GM23338 (cell line): ENCODE measurements at regions not wholly inside any gene's neighbourhood (a gene's known extent, or its start where the extent isn't known, plus 50 kb on each side); places are given as distances from the start of the nearest gene placed in this dataset.

Experiments
- ATAC-seq: fragments of 200-7000 bp; cut with Tn5 transposase; 3 replicates; pipeline ENCODE4 v1.9.1; 2020
- DNase-seq: peaks from one replicate; pipeline ENCODE4 v3.0.0-alpha.2; 2015; ENCODE audit warnings: low spot score
- H2AFZ ChIP-seq: fragments of 200-600 bp; sonication (generic); 2 replicates; pipeline ENCODE4 v1.8.0; 2016; ENCODE audit warnings: antibody characterized with exemption, mild to moderate bottlenecking, moderate library complexity
- H3F3A ChIP-seq: fragments of 200-600 bp; sonication (generic); replicated peaks from 2 replicates; pipeline ENCODE4 v1.8.0; 2017; ENCODE audit warnings: antibody characterized with exemption, mixed run types, low read depth
- H3K27ac ChIP-seq: fragments of 200-600 bp; sonication (generic); 2 replicates; pipeline ENCODE4 v1.6.1; 2016; ENCODE audit warnings: low read depth
- H3K27me3 ChIP-seq: fragments of 200-600 bp; sonication (generic); 2 replicates; pipeline ENCODE4 v1.8.0; 2016; ENCODE audit warnings: mild to moderate bottlenecking, mixed run types, moderate library complexity; ENCODE audit not compliant: insufficient read depth
- H3K36me3 ChIP-seq: fragments of 200-600 bp; sonication (generic); 2 replicates; pipeline ENCODE4 v1.8.0; 2016; ENCODE audit warnings: mild to moderate bottlenecking; ENCODE audit not compliant: insufficient read depth
- H3K4me1 ChIP-seq: fragments of 200-600 bp; sonication (generic); 2 replicates; pipeline ENCODE4 v1.8.0; 2016; ENCODE audit warnings: mild to moderate bottlenecking, moderate library complexity; ENCODE audit not compliant: insufficient read depth
- H3K4me2 ChIP-seq: fragments of 200-600 bp; sonication (generic); 2 replicates; pipeline ENCODE4 v1.7.1; 2017; ENCODE audit warnings: mixed run types
- H3K4me3 ChIP-seq: fragments of 200-600 bp; sonication (generic); 2 replicates; pipeline ENCODE4 v1.6.1; 2016; ENCODE audit warnings: mixed run types
- H3K79me2 ChIP-seq: fragments of 200-600 bp; sonication (generic); replicated peaks from 2 replicates; pipeline ENCODE4 v1.8.0; 2017; ENCODE audit warnings: mild to moderate bottlenecking; ENCODE audit not compliant: insufficient read depth
- H3K9me2 ChIP-seq: fragments of 200-600 bp; sonication (generic); 2 replicates; pipeline ENCODE4 v1.8.0; 2017; ENCODE audit not compliant: insufficient read depth
- H4K20me1 ChIP-seq: fragments of 200-600 bp; sonication (generic); replicated peaks from 2 replicates; pipeline ENCODE4 v1.8.0; 2017; ENCODE audit warnings: mild to moderate bottlenecking; ENCODE audit not compliant: insufficient read depth
- H3K27ac Mint-ChIP-seq: 2 replicates; pipeline ENCODE4 v1.8.0; 2020; ENCODE audit warnings: inconsistent platforms, mild to moderate bottlenecking, moderate library complexity, mixed read lengths
- H3K27me3 Mint-ChIP-seq: 3 replicates; pipeline ENCODE4 v1.8.0; 2022; ENCODE audit warnings: low read depth, mild to moderate bottlenecking, moderate library complexity, mixed read lengths, inconsistent platforms; ENCODE audit not compliant: insufficient read depth, poor library complexity
- H3K36me3 Mint-ChIP-seq: 3 replicates; pipeline ENCODE4 v1.8.0; 2021; ENCODE audit warnings: low read depth, mild to moderate bottlenecking, inconsistent platforms, moderate library complexity, mixed read lengths
- H3K4me1 Mint-ChIP-seq: 3 replicates; pipeline ENCODE4 v1.8.0; 2020; ENCODE audit warnings: mild to moderate bottlenecking, inconsistent platforms, mixed read lengths
- H3K4me3 Mint-ChIP-seq: 3 replicates; pipeline ENCODE4 v1.8.0; 2021; ENCODE audit warnings: moderate library complexity, mild to moderate bottlenecking, inconsistent platforms, mixed read lengths
- H3K9me3 Mint-ChIP-seq: 3 replicates; pipeline ENCODE4 v1.8.0; 2020; ENCODE audit warnings: moderate library complexity, mild to moderate bottlenecking, inconsistent platforms, mixed read lengths
- CREB1 ChIP-seq: fragments of 250-450 bp; sonication (Bioruptor Pico); IDR thresholded peaks from 2 replicates; pipeline ENCODE4 v1.5.0; 2020; ENCODE audit warnings: low read depth, mild to moderate bottlenecking, moderate library complexity
- NANOG ChIP-seq: IDR thresholded peaks from 2 replicates; pipeline ENCODE4 v1.6.1; 2016; ENCODE audit warnings: antibody characterized with exemption, borderline replicate concordance
- STAT1 ChIP-seq: IDR thresholded peaks from one replicate; pipeline ENCODE4 v1.6.1; 2016; ENCODE audit warnings: antibody characterized with exemption; ENCODE audit not compliant: unreplicated experiment
- TF ChIP-seq, protein P1 (sequence below): fragments of 250-450 bp; sonication (Bioruptor Pico); IDR thresholded peaks from 2 replicates; pipeline ENCODE4 v1.5.0; 2020; ENCODE audit warnings: mild to moderate bottlenecking, moderate library complexity
- TF ChIP-seq, protein P2 (sequence below): IDR thresholded peaks from 2 replicates; pipeline ENCODE4 v1.6.1; 2016; ENCODE audit warnings: antibody characterized with exemption
- TF ChIP-seq, protein P3 (sequence below), 2 experiments: fragments of 200-600 bp in 1 of 2; sonication (generic) in 1 of 2; conservative IDR thresholded peaks; 2 replicates each; pipeline versions ENCODE4 v1.5.1 to v1.6.1; 2016 to 2017; ENCODE audit warnings: antibody characterized with exemption in 2 of 2, low read depth in 2 of 2, mild to moderate bottlenecking in 2 of 2, moderate library complexity in 1 of 2

DNA sequence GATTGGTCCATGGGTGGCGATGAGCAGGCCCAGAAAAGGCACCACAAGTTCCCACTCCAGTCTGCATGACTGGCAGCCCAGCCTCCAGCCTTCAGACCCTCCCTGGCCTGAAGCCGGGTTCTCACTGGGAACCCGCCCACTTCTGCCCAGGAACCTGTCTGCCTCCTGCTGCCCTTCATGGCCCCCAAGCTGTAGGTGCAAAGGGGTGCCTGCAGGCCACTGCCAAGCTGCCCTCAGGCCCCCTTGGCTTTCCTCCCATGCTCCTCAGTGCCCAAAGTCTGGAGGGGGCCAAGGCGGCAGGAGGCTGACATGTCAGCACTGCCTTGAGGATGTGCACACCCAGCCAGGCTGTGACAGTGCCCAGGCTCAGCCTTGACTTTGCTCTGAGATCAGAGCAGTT lies 488.5 kb upstream of the THBS1 start (continued):
- TF ChIP-seq, protein P1, sequence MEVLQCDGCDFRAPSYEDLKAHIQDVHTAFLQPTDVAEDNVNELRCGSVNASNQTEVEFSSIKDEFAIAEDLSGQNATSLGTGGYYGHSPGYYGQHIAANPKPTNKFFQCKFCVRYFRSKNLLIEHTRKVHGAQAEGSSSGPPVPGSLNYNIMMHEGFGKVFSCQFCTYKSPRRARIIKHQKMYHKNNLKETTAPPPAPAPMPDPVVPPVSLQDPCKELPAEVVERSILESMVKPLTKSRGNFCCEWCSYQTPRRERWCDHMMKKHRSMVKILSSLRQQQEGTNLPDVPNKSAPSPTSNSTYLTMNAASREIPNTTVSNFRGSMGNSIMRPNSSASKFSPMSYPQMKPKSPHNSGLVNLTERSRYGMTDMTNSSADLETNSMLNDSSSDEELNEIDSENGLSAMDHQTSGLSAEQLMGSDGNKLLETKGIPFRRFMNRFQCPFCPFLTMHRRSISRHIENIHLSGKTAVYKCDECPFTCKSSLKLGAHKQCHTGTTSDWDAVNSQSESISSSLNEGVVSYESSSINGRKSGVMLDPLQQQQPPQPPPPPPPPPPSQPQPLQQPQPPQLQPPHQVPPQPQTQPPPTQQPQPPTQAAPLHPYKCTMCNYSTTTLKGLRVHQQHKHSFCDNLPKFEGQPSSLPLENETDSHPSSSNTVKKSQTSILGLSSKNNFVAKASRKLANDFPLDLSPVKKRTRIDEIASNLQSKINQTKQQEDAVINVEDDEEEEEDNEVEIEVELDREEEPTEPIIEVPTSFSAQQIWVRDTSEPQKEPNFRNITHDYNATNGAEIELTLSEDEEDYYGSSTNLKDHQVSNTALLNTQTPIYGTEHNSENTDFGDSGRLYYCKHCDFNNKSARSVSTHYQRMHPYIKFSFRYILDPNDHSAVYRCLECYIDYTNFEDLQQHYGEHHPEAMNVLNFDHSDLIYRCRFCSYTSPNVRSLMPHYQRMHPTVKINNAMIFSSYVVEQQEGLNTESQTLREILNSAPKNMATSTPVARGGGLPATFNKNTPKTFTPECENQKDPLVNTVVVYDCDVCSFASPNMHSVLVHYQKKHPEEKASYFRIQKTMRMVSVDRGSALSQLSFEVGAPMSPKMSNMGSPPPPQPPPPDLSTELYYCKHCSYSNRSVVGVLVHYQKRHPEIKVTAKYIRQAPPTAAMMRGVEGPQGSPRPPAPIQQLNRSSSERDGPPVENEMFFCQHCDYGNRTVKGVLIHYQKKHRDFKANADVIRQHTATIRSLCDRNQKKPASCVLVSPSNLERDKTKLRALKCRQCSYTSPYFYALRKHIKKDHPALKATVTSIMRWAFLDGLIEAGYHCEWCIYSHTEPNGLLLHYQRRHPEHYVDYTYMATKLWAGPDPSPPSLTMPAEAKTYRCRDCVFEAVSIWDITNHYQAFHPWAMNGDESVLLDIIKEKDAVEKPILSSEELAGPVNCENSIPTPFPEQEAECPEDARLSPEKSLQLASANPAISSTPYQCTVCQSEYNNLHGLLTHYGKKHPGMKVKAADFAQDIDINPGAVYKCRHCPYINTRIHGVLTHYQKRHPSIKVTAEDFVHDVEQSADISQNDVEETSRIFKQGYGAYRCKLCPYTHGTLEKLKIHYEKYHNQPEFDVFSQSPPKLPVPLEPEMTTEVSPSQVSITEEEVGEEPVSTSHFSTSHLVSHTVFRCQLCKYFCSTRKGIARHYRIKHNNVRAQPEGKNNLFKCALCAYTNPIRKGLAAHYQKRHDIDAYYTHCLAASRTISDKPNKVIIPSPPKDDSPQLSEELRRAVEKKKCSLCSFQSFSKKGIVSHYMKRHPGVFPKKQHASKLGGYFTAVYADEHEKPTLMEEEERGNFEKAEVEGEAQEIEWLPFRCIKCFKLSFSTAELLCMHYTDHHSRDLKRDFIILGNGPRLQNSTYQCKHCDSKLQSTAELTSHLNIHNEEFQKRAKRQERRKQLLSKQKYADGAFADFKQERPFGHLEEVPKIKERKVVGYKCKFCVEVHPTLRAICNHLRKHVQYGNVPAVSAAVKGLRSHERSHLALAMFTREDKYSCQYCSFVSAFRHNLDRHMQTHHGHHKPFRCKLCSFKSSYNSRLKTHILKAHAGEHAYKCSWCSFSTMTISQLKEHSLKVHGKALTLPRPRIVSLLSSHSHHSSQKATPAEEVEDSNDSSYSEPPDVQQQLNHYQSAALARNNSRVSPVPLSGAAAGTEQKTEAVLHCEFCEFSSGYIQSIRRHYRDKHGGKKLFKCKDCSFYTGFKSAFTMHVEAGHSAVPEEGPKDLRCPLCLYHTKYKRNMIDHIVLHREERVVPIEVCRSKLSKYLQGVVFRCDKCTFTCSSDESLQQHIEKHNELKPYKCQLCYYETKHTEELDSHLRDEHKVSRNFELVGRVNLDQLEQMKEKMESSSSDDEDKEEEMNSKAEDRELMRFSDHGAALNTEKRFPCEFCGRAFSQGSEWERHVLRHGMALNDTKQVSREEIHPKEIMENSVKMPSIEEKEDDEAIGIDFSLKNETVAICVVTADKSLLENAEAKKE, result no peak

DNA sequence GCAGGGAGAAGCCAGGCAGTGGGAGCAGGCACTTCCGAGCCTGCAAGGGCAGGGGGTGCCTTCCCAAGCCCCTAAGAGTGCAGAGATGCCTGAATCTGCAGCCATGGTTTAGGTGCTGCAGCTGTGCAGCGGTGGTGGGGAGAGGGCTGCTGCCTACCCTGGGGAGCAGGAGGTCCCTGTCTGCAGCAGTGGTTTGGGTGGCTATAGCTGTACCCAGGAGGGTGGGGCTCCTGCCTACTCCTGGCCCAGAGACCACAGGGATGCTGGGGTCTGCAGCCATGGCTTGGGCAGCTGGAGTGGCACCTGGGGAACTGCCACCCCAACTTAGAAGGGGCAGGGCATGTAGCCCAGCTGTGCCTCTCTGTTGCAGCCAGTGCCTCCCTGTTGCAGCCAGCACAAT lies 488.1 kb upstream of the THBS1 start:
- no peak for DNase-seq
- Mint-ChIP-seq H3K27me3 (peaks cover 2% of the 10 kb centered on the region), H3K4me1 (peaks cover 33% of the 10 kb centered on the region)

More for the DNA sequence above, 488.1 kb upstream of the THBS1 start:
- Mint-ChIP-seq H3K27ac (no peak overlapping the region), H3K4me3 (no peak overlapping the region), H3K9me3 (no peaks in the 10 kb centered on the region; the same call in 2 of the 3 replicates), H3K36me3 (no peaks in the 10 kb centered on the region)
- H3K4me3 ChIP-seq, result no peak overlapping the region
- no peaks in the 10 kb centered on the region for H4K20me1 ChIP-seq
- H2AFZ ChIP-seq, result no peak overlapping the region
- TF ChIP-seq STAT1, result no peak
- no peak for TF ChIP-seq CREB1 (CRISPR knock-in tag)
- TF ChIP-seq, protein P2, sequence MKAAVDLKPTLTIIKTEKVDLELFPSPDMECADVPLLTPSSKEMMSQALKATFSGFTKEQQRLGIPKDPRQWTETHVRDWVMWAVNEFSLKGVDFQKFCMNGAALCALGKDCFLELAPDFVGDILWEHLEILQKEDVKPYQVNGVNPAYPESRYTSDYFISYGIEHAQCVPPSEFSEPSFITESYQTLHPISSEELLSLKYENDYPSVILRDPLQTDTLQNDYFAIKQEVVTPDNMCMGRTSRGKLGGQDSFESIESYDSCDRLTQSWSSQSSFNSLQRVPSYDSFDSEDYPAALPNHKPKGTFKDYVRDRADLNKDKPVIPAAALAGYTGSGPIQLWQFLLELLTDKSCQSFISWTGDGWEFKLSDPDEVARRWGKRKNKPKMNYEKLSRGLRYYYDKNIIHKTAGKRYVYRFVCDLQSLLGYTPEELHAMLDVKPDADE, result no peak
- no peak for TF ChIP-seq NANOG
- TF ChIP-seq, protein P3, sequence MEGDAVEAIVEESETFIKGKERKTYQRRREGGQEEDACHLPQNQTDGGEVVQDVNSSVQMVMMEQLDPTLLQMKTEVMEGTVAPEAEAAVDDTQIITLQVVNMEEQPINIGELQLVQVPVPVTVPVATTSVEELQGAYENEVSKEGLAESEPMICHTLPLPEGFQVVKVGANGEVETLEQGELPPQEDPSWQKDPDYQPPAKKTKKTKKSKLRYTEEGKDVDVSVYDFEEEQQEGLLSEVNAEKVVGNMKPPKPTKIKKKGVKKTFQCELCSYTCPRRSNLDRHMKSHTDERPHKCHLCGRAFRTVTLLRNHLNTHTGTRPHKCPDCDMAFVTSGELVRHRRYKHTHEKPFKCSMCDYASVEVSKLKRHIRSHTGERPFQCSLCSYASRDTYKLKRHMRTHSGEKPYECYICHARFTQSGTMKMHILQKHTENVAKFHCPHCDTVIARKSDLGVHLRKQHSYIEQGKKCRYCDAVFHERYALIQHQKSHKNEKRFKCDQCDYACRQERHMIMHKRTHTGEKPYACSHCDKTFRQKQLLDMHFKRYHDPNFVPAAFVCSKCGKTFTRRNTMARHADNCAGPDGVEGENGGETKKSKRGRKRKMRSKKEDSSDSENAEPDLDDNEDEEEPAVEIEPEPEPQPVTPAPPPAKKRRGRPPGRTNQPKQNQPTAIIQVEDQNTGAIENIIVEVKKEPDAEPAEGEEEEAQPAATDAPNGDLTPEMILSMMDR (conservative IDR thresholded peaks at IDR 0.05; ENCODE audit: low read depth in 2 of 2), result no peak
- ATAC-seq, result no peak
- H3K4me1 ChIP-seq, result peaks cover 23% of the 10 kb centered on the region
- H3K79me2 ChIP-seq, result no peaks in the 10 kb centered on the region
- H3K27ac ChIP-seq, result no peak overlapping the region
- no peaks in the 10 kb centered on the region for H3K9me2 ChIP-seq
- H3F3A ChIP-seq, result no peaks in the 10 kb centered on the region
- no peaks in the 10 kb centered on the region for H3K27me3 ChIP-seq
- H3K36me3 ChIP-seq, result no peaks in the 10 kb centered on the region
- H3K4me2 ChIP-seq, result no peak overlapping the region
